ENCODE measurements at regions not wholly inside any gene's neighbourhood (a gene's known extent, or its start where the extent isn't known, plus 50 kb on each side); places are given as distances from the start of the nearest gene placed in this dataset.

DNA sequence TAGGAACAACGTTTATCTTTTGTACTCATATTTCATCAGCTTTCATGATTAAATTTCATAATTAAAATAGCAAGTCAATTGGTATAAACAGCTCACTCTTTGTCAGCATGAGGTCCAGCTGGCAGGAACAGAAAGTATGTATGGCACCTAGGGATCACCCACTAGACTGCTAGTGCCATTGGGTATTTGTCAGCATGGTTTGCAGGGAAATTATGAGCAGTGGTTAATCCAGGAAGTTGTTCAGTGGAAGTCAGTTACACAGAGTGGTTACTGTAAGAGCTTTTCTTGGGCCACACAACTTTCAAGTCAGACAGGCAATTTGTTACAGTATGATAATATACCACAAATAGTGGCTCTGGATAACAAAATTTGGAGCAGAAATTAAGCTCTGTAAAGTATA, 340.3 kb upstream of the RGS6 start:
- no peak for DNase-seq (ENCODE audit: extremely low read depth in 1 of 4, low spot score in 3 of 4)
- 29% methylated on average over 1 of the region's 1 CpG for WGBS (ENCODE audit: insufficient coverage, low coverage, missing lambda C conversion rate)
- CTCF ChIA-PET (ENCODE audit: low intra/inter-chr PET ratio): no interaction called here
- Histone ChIP-seq H2AFZ (ENCODE audit: low read depth, low read length) (no peak overlapping the region), H3K9me3 (replicated peaks; ENCODE audit: control insufficient read depth, insufficient read depth, low read depth, low read length) (no peaks in the 10 kb centered on the region), H3K27ac (ENCODE audit: extremely low read depth, low read depth, low read length) (no peak overlapping the region), H3K9me1 (ENCODE audit: control insufficient read depth, insufficient read depth, low read length) (no peaks in the 10 kb centered on the region), H3K27me3 (ENCODE audit: control insufficient read depth in 2 of 2, insufficient read depth in 2 of 2, low read length in 2 of 2) (no peaks in the 10 kb centered on the region), H3K4me3 (no peak overlapping the region), H3K36me3 (ENCODE audit: control insufficient read depth, insufficient read depth, low read length) (no peaks in the 10 kb centered on the region), H3K9ac (ENCODE audit: insufficient read depth in 1 of 2, low read depth in 2 of 2, low read length in 2 of 2) (no peak overlapping the region), H3K4me1 (replicated peaks in 1 of 2; ENCODE audit: control insufficient read depth in 2 of 2, insufficient read depth in 2 of 2, low read length in 2 of 2) (peaks cover 0 to 5% of the 10 kb centered on the region in 2 experiments; a peak in 3 of 5 replicates), H3K79me2 (ENCODE audit: control insufficient read depth, insufficient read depth, low read length) (no peaks in the 10 kb centered on the region), H4K20me1 (replicated peaks; ENCODE audit: control insufficient read depth, insufficient read depth, low read length) (no peaks in the 10 kb centered on the region), H3K4me2 (ENCODE audit: insufficient read depth, low read length) (no peak overlapping the region)
- in situ Hi-C loops (cut with MboI): no loop called here
- TF ChIP-seq, protein P1, sequence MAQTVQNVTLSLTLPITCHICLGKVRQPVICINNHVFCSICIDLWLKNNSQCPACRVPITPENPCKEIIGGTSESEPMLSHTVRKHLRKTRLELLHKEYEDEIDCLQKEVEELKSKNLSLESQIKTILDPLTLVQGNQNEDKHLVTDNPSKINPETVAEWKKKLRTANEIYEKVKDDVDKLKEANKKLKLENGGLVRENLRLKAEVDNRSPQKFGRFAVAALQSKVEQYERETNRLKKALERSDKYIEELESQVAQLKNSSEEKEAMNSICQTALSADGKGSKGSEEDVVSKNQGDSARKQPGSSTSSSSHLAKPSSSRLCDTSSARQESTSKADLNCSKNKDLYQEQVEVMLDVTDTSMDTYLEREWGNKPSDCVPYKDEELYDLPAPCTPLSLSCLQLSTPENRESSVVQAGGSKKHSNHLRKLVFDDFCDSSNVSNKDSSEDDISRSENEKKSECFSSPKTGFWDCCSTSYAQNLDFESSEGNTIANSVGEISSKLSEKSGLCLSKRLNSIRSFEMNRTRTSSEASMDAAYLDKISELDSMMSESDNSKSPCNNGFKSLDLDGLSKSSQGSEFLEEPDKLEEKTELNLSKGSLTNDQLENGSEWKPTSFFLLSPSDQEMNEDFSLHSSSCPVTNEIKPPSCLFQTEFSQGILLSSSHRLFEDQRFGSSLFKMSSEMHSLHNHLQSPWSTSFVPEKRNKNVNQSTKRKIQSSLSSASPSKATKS (CRISPR knock-in tag; IDR thresholded peaks at IDR 0.05): no peak
- TF ChIP-seq, protein P2, sequence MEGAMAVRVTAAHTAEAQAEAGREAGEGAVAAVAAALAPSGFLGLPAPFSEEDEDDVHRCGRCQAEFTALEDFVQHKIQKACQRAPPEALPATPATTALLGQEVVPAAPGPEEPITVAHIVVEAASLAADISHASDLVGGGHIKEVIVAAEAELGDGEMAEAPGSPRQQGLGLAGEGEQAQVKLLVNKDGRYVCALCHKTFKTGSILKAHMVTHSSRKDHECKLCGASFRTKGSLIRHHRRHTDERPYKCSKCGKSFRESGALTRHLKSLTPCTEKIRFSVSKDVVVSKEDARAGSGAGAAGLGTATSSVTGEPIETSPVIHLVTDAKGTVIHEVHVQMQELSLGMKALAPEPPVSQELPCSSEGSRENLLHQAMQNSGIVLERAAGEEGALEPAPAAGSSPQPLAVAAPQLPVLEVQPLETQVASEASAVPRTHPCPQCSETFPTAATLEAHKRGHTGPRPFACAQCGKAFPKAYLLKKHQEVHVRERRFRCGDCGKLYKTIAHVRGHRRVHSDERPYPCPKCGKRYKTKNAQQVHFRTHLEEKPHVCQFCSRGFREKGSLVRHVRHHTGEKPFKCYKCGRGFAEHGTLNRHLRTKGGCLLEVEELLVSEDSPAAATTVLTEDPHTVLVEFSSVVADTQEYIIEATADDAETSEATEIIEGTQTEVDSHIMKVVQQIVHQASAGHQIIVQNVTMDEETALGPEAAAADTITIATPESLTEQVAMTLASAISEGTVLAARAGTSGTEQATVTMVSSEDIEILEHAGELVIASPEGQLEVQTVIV (CRISPR knock-in tag; IDR thresholded peaks at IDR 0.05; ENCODE audit: borderline replicate concordance): no peak
- TF ChIP-seq ZNF121 (CRISPR knock-in tag; conservative IDR thresholded peaks at IDR 0.05) (no peak), HMG20B (CRISPR knock-in tag; IDR thresholded peaks at IDR 0.05) (no peak), ARID1B (IDR thresholded peaks at IDR 0.05) (no peak), CBFB (CRISPR knock-in tag; IDR thresholded peaks at IDR 0.05) (no peak), ZNF589 (CRISPR knock-in tag; IDR thresholded peaks at IDR 0.05; ENCODE audit: low read depth) (no peak), GTF2F1 (IDR thresholded peaks at IDR 0.05; ENCODE audit: low read depth, low read length) (no peak)
- ATAC-seq: no peak
- POLR2A ChIA-PET: no interaction called here
- intact Hi-C loops (cut with micrococcal nuclease): no loop called here
- no peak for FAIRE-seq
- BruUV-seq (replicated peaks): no TSS peak

All from K562 (cell line).